H9 (cell line): ENCODE measurements at regions not wholly inside any gene's neighbourhood (a gene's known extent, or its start where the extent isn't known, plus 50 kb on each side); places are given as distances from the start of the nearest gene placed in this dataset.

Experiments
- DNase-seq: peaks from one replicate; pipeline ENCODE4 v3.0.0-alpha.2; 2017
- H2AFZ ChIP-seq: one replicate; pipeline ENCODE4 v1.6.1; 2013; ENCODE audit warnings: mild to moderate bottlenecking, low read length, control low read depth, moderate library complexity
- H2AK5ac ChIP-seq: 2 replicates; pipeline ENCODE4 v1.6.1; 2013; ENCODE audit warnings: low read length, control low read depth, mixed read lengths; ENCODE audit not compliant: insufficient read length
- H2BK120ac ChIP-seq: one replicate; pipeline ENCODE4 v1.6.1; 2013; ENCODE audit warnings: low read depth, mild to moderate bottlenecking, low read length, control low read depth, inconsistent platforms; ENCODE audit not compliant: poor library complexity, severe bottlenecking
- H2BK12ac ChIP-seq: 2 replicates; pipeline ENCODE4 v1.6.1; 2013; ENCODE audit warnings: low read length, control low read depth, mixed read lengths, low read depth; ENCODE audit not compliant: insufficient read length
- H2BK15ac ChIP-seq: 2 replicates; pipeline ENCODE4 v1.6.1; 2013; ENCODE audit warnings: low read depth, low read length, control low read depth
- H2BK20ac ChIP-seq: one replicate; pipeline ENCODE4 v1.6.1; 2013; ENCODE audit warnings: low read depth, mild to moderate bottlenecking, low read length, control low read depth, inconsistent platforms; ENCODE audit not compliant: poor library complexity, severe bottlenecking
- H2BK5ac ChIP-seq: 2 replicates; pipeline ENCODE4 v1.6.1; 2013; ENCODE audit warnings: low read length, control low read depth, mixed read lengths; ENCODE audit not compliant: insufficient read length
- H3K14ac ChIP-seq: 2 replicates; pipeline ENCODE4 v1.6.1; 2013; ENCODE audit warnings: low read length, control low read depth; ENCODE audit not compliant: insufficient read depth
- H3K18ac ChIP-seq: 2 replicates; pipeline ENCODE4 v1.6.1; 2013; ENCODE audit warnings: low read depth, mild to moderate bottlenecking, mixed read lengths, low read length, control low read depth; ENCODE audit not compliant: insufficient read length
- H3K23ac ChIP-seq: 2 replicates; pipeline ENCODE4 v1.6.1; 2013; ENCODE audit warnings: low read length, control low read depth, mixed read lengths, low read depth; ENCODE audit not compliant: insufficient read length
- H3K23me2 ChIP-seq: 2 replicates; pipeline ENCODE4 v1.6.1; 2013; ENCODE audit warnings: low read depth, mild to moderate bottlenecking, mixed read lengths, low read length, control low read depth; ENCODE audit not compliant: insufficient read length, poor library complexity, severe bottlenecking
- H3K27ac ChIP-seq: 2 replicates; pipeline ENCODE4 v1.5.1; 2013; ENCODE audit warnings: low read length, control low read depth, mixed read lengths, low read depth; ENCODE audit not compliant: insufficient read length
- H3K27me3 ChIP-seq: 2 replicates; pipeline ENCODE4 v1.6.1; 2013; ENCODE audit warnings: low read length, control low read depth, inconsistent platforms; ENCODE audit not compliant: insufficient read depth
- H3K4ac ChIP-seq: 2 replicates; pipeline ENCODE4 v1.6.1; 2013; ENCODE audit warnings: low read depth, mild to moderate bottlenecking, control low read depth, inconsistent platforms, low read length, moderate library complexity
- H3K4me1 ChIP-seq: 2 replicates; pipeline ENCODE4 v1.6.1; 2013; ENCODE audit warnings: low read length, control low read depth, inconsistent platforms; ENCODE audit not compliant: insufficient read depth
- H3K4me2 ChIP-seq: 2 replicates; pipeline ENCODE4 v1.6.1; 2013; ENCODE audit warnings: low read length, control low read depth, mixed read lengths; ENCODE audit not compliant: insufficient read length, insufficient read depth
- H3K56ac ChIP-seq: 2 replicates; pipeline ENCODE4 v1.6.1; 2013; ENCODE audit warnings: low read depth, mild to moderate bottlenecking, mixed read lengths, low read length, control low read depth; ENCODE audit not compliant: insufficient read length
- H3K79me1 ChIP-seq: 2 replicates; pipeline ENCODE4 v1.6.1; 2013; ENCODE audit warnings: low read depth, mild to moderate bottlenecking, moderate library complexity, low read length, control low read depth, inconsistent platforms; ENCODE audit not compliant: insufficient read depth, poor library complexity, severe bottlenecking
- H3K79me2 ChIP-seq: 2 replicates; pipeline ENCODE4 v1.6.1; 2013; ENCODE audit warnings: low read length, control low read depth, inconsistent platforms; ENCODE audit not compliant: insufficient read depth
- H3K9ac ChIP-seq: 2 replicates; pipeline ENCODE4 v1.6.1; 2013; ENCODE audit warnings: low read length, control low read depth, mixed read lengths; ENCODE audit not compliant: insufficient read length; ENCODE audit errors: extremely low read depth
- H3K9me3 ChIP-seq: one replicate; pipeline ENCODE4 v1.6.1; 2013; ENCODE audit warnings: low read depth, low read length, inconsistent platforms; ENCODE audit not compliant: control insufficient read depth
- H3T11ph ChIP-seq: one replicate; pipeline ENCODE4 v1.6.1; 2013; ENCODE audit warnings: mild to moderate bottlenecking, low read length, control low read depth, inconsistent platforms
- H4K20me1 ChIP-seq: one replicate; pipeline ENCODE4 v1.6.1; 2013; ENCODE audit not compliant: control insufficient read depth, insufficient read length, insufficient read depth
- H4K5ac ChIP-seq: 2 replicates; pipeline ENCODE4 v1.6.1; 2013; ENCODE audit warnings: low read depth, mild to moderate bottlenecking, mixed read lengths, low read length, control low read depth; ENCODE audit not compliant: insufficient read length
- H4K8ac ChIP-seq: replicated peaks from 2 replicates; pipeline ENCODE4 v1.6.1; 2013; ENCODE audit warnings: low read length, control low read depth, mixed read lengths, low read depth; ENCODE audit not compliant: insufficient read length
- H4K91ac ChIP-seq: 2 replicates; pipeline ENCODE4 v1.6.1; 2013; ENCODE audit warnings: low read depth, mild to moderate bottlenecking, moderate library complexity, mixed read lengths, low read length, control low read depth; ENCODE audit not compliant: insufficient read length
- H3K27ac Mint-ChIP-seq, 3 experiments: 2 replicates in 2 of 3; 3 replicates in 1 of 3; pipeline ENCODE4 v1.8.0; 2020 to 2021; ENCODE audit warnings: mixed read lengths in 3 of 3, mild to moderate bottlenecking in 1 of 3, moderate library complexity in 1 of 3
- H3K27me3 Mint-ChIP-seq: 2 replicates; pipeline ENCODE4 v1.8.0; 2021; ENCODE audit warnings: low read depth, mild to moderate bottlenecking, moderate library complexity, mixed read lengths
- H3K36me3 Mint-ChIP-seq, 3 experiments: 2 replicates in 2 of 3; 3 replicates in 1 of 3; pipeline ENCODE4 v1.8.0; 2020 to 2021; ENCODE audit warnings: low read depth in 3 of 3, mixed read lengths in 3 of 3; ENCODE audit not compliant: insufficient read depth in 1 of 3
- H3K4me1 Mint-ChIP-seq, 2 experiments: 2 replicates each; pipeline ENCODE4 v1.8.0; 2020; ENCODE audit warnings: mixed read lengths in 2 of 2
- H3K4me3 Mint-ChIP-seq, 2 experiments: 2 replicates in 1 of 2; 3 replicates in 1 of 2; pipeline ENCODE4 v1.8.0; 2020 to 2021; ENCODE audit warnings: mild to moderate bottlenecking in 2 of 2, mixed read lengths in 2 of 2, moderate library complexity in 1 of 2
- H3K9me3 Mint-ChIP-seq, 2 experiments: 2 replicates in 1 of 2; 3 replicates in 1 of 2; pipeline ENCODE4 v1.8.0; 2020; ENCODE audit warnings: mild to moderate bottlenecking in 2 of 2, mixed read lengths in 2 of 2, moderate library complexity in 1 of 2
- TF ChIP-seq, protein P1 (sequence below): fragments of 200-600 bp; sonication (generic); conservative IDR thresholded peaks from 3 replicates; pipeline ENCODE4 v1.8.0; 2021; ENCODE audit warnings: antibody characterized with exemption, mild to moderate bottlenecking

DNA sequence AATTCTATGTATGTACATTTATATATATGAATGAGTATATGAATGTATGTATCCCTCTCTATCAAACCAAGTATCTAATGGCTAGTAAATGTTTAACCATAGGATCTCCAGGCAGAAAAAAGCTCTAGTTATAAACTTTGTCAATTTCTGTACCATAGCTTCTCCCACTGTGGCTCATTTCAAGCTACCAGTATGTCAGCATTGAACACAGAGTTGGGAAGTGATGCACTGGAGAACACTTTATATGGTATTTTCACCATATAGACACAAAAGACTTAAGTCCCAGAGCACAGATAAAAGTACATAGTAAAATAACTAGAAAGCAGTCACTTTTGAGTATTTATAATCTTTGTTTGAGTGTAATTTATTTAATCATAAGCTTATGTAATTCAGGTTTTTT, 53.9 kb upstream of the ATP8A1 start:
- no peak overlapping the region for H3K27ac Mint-ChIP-seq
- H3T11ph ChIP-seq, result no peak overlapping the region
- no peaks in the 10 kb centered on the region for H3K79me1 ChIP-seq
- H3K56ac ChIP-seq, result no peak overlapping the region
- H3K9me3 Mint-ChIP-seq, result no peaks in the 10 kb centered on the region
- TF ChIP-seq, protein P1, sequence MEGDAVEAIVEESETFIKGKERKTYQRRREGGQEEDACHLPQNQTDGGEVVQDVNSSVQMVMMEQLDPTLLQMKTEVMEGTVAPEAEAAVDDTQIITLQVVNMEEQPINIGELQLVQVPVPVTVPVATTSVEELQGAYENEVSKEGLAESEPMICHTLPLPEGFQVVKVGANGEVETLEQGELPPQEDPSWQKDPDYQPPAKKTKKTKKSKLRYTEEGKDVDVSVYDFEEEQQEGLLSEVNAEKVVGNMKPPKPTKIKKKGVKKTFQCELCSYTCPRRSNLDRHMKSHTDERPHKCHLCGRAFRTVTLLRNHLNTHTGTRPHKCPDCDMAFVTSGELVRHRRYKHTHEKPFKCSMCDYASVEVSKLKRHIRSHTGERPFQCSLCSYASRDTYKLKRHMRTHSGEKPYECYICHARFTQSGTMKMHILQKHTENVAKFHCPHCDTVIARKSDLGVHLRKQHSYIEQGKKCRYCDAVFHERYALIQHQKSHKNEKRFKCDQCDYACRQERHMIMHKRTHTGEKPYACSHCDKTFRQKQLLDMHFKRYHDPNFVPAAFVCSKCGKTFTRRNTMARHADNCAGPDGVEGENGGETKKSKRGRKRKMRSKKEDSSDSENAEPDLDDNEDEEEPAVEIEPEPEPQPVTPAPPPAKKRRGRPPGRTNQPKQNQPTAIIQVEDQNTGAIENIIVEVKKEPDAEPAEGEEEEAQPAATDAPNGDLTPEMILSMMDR, result no peak
- H3K18ac ChIP-seq, result no peak overlapping the region
- H3K27me3 ChIP-seq, result no peaks in the 10 kb centered on the region
- no peak overlapping the region for H2BK15ac ChIP-seq
- no peak overlapping the region for H3K14ac ChIP-seq
- peaks cover 4% of the 10 kb centered on the region; the same call in 1 of the 2 replicates for H3K4me1 ChIP-seq
- no peak overlapping the region for H3K23ac ChIP-seq
- no peaks in the 10 kb centered on the region for H3K9me3 ChIP-seq
- H4K20me1 ChIP-seq, result no peaks in the 10 kb centered on the region
- no peak overlapping the region for H2BK12ac ChIP-seq
- H3K9ac ChIP-seq, result no peak overlapping the region
- no peak overlapping the region for H3K4ac ChIP-seq
- no peaks in the 10 kb centered on the region for H3K79me2 ChIP-seq
- H4K8ac ChIP-seq, result no peak overlapping the region
- no peak overlapping the region for H2AK5ac ChIP-seq
- H3K4me3 Mint-ChIP-seq, result no peak overlapping the region
- no peak overlapping the region for H3K27ac ChIP-seq
- no peak overlapping the region for H2BK120ac ChIP-seq
- H3K4me2 ChIP-seq, result no peak overlapping the region
- no peak overlapping the region for H2AFZ ChIP-seq
- H2BK5ac ChIP-seq, result no peak overlapping the region
- no peak overlapping the region for H4K91ac ChIP-seq
- DNase-seq, result no peak
- no peak overlapping the region for H2BK20ac ChIP-seq
- no peaks in the 10 kb centered on the region for H3K23me2 ChIP-seq
- no peaks in the 10 kb centered on the region for H3K27me3 Mint-ChIP-seq
- no peak overlapping the region for H4K5ac ChIP-seq
- H3K36me3 Mint-ChIP-seq, result no peaks in the 10 kb centered on the region; a peak in 1 of 7 replicates
- H3K4me1 Mint-ChIP-seq, result peaks cover 21 to 25% of the 10 kb centered on the region in 2 experiments
